H9 (cell line): ENCODE measurements at regions not wholly inside any gene's neighbourhood (a gene's known extent, or its start where the extent isn't known, plus 50 kb on each side); places are given as distances from the start of the nearest gene placed in this dataset.

Experiments used
- DNase-seq: peaks from one replicate; pipeline ENCODE4 v3.0.0-alpha.2; 2017
- H2AFZ ChIP-seq: one replicate; pipeline ENCODE4 v1.6.1; 2013; ENCODE audit warnings: mild to moderate bottlenecking, low read length, control low read depth, moderate library complexity
- H2AK5ac ChIP-seq: 2 replicates; pipeline ENCODE4 v1.6.1; 2013; ENCODE audit warnings: low read length, control low read depth, mixed read lengths; ENCODE audit not compliant: insufficient read length
- H2BK120ac ChIP-seq: one replicate; pipeline ENCODE4 v1.6.1; 2013; ENCODE audit warnings: low read depth, mild to moderate bottlenecking, low read length, control low read depth, inconsistent platforms; ENCODE audit not compliant: poor library complexity, severe bottlenecking
- H2BK12ac ChIP-seq: 2 replicates; pipeline ENCODE4 v1.6.1; 2013; ENCODE audit warnings: low read length, control low read depth, mixed read lengths, low read depth; ENCODE audit not compliant: insufficient read length
- H2BK15ac ChIP-seq: 2 replicates; pipeline ENCODE4 v1.6.1; 2013; ENCODE audit warnings: low read depth, low read length, control low read depth
- H2BK20ac ChIP-seq: one replicate; pipeline ENCODE4 v1.6.1; 2013; ENCODE audit warnings: low read depth, mild to moderate bottlenecking, low read length, control low read depth, inconsistent platforms; ENCODE audit not compliant: poor library complexity, severe bottlenecking
- H2BK5ac ChIP-seq: 2 replicates; pipeline ENCODE4 v1.6.1; 2013; ENCODE audit warnings: low read length, control low read depth, mixed read lengths; ENCODE audit not compliant: insufficient read length
- H3K14ac ChIP-seq: 2 replicates; pipeline ENCODE4 v1.6.1; 2013; ENCODE audit warnings: low read length, control low read depth; ENCODE audit not compliant: insufficient read depth
- H3K18ac ChIP-seq: 2 replicates; pipeline ENCODE4 v1.6.1; 2013; ENCODE audit warnings: low read depth, mild to moderate bottlenecking, mixed read lengths, low read length, control low read depth; ENCODE audit not compliant: insufficient read length
- H3K23ac ChIP-seq: 2 replicates; pipeline ENCODE4 v1.6.1; 2013; ENCODE audit warnings: low read length, control low read depth, mixed read lengths, low read depth; ENCODE audit not compliant: insufficient read length
- H3K23me2 ChIP-seq: 2 replicates; pipeline ENCODE4 v1.6.1; 2013; ENCODE audit warnings: low read depth, mild to moderate bottlenecking, mixed read lengths, low read length, control low read depth; ENCODE audit not compliant: insufficient read length, poor library complexity, severe bottlenecking
- H3K27ac ChIP-seq: 2 replicates; pipeline ENCODE4 v1.5.1; 2013; ENCODE audit warnings: low read length, control low read depth, mixed read lengths, low read depth; ENCODE audit not compliant: insufficient read length
- H3K27me3 ChIP-seq: 2 replicates; pipeline ENCODE4 v1.6.1; 2013; ENCODE audit warnings: low read length, control low read depth, inconsistent platforms; ENCODE audit not compliant: insufficient read depth
- H3K4ac ChIP-seq: 2 replicates; pipeline ENCODE4 v1.6.1; 2013; ENCODE audit warnings: low read depth, mild to moderate bottlenecking, control low read depth, inconsistent platforms, low read length, moderate library complexity
- H3K4me1 ChIP-seq: 2 replicates; pipeline ENCODE4 v1.6.1; 2013; ENCODE audit warnings: low read length, control low read depth, inconsistent platforms; ENCODE audit not compliant: insufficient read depth
- H3K4me2 ChIP-seq: 2 replicates; pipeline ENCODE4 v1.6.1; 2013; ENCODE audit warnings: low read length, control low read depth, mixed read lengths; ENCODE audit not compliant: insufficient read length, insufficient read depth
- H3K56ac ChIP-seq: 2 replicates; pipeline ENCODE4 v1.6.1; 2013; ENCODE audit warnings: low read depth, mild to moderate bottlenecking, mixed read lengths, low read length, control low read depth; ENCODE audit not compliant: insufficient read length
- H3K79me1 ChIP-seq: 2 replicates; pipeline ENCODE4 v1.6.1; 2013; ENCODE audit warnings: low read depth, mild to moderate bottlenecking, moderate library complexity, low read length, control low read depth, inconsistent platforms; ENCODE audit not compliant: insufficient read depth, poor library complexity, severe bottlenecking
- H3K79me2 ChIP-seq: 2 replicates; pipeline ENCODE4 v1.6.1; 2013; ENCODE audit warnings: low read length, control low read depth, inconsistent platforms; ENCODE audit not compliant: insufficient read depth
- H3K9ac ChIP-seq: 2 replicates; pipeline ENCODE4 v1.6.1; 2013; ENCODE audit warnings: low read length, control low read depth, mixed read lengths; ENCODE audit not compliant: insufficient read length; ENCODE audit errors: extremely low read depth
- H3K9me3 ChIP-seq: one replicate; pipeline ENCODE4 v1.6.1; 2013; ENCODE audit warnings: low read depth, low read length, inconsistent platforms; ENCODE audit not compliant: control insufficient read depth
- H3T11ph ChIP-seq: one replicate; pipeline ENCODE4 v1.6.1; 2013; ENCODE audit warnings: mild to moderate bottlenecking, low read length, control low read depth, inconsistent platforms
- H4K20me1 ChIP-seq: one replicate; pipeline ENCODE4 v1.6.1; 2013; ENCODE audit not compliant: control insufficient read depth, insufficient read length, insufficient read depth
- H4K5ac ChIP-seq: 2 replicates; pipeline ENCODE4 v1.6.1; 2013; ENCODE audit warnings: low read depth, mild to moderate bottlenecking, mixed read lengths, low read length, control low read depth; ENCODE audit not compliant: insufficient read length
- H4K8ac ChIP-seq: replicated peaks from 2 replicates; pipeline ENCODE4 v1.6.1; 2013; ENCODE audit warnings: low read length, control low read depth, mixed read lengths, low read depth; ENCODE audit not compliant: insufficient read length
- H4K91ac ChIP-seq: 2 replicates; pipeline ENCODE4 v1.6.1; 2013; ENCODE audit warnings: low read depth, mild to moderate bottlenecking, moderate library complexity, mixed read lengths, low read length, control low read depth; ENCODE audit not compliant: insufficient read length
- H3K27ac Mint-ChIP-seq, 3 experiments: 2 replicates in 2 of 3; 3 replicates in 1 of 3; pipeline ENCODE4 v1.8.0; 2020 to 2021; ENCODE audit warnings: mixed read lengths in 3 of 3, mild to moderate bottlenecking in 1 of 3, moderate library complexity in 1 of 3
- H3K27me3 Mint-ChIP-seq: 2 replicates; pipeline ENCODE4 v1.8.0; 2021; ENCODE audit warnings: low read depth, mild to moderate bottlenecking, moderate library complexity, mixed read lengths
- H3K36me3 Mint-ChIP-seq, 3 experiments: 2 replicates in 2 of 3; 3 replicates in 1 of 3; pipeline ENCODE4 v1.8.0; 2020 to 2021; ENCODE audit warnings: low read depth in 3 of 3, mixed read lengths in 3 of 3; ENCODE audit not compliant: insufficient read depth in 1 of 3
- H3K4me1 Mint-ChIP-seq, 2 experiments: 2 replicates each; pipeline ENCODE4 v1.8.0; 2020; ENCODE audit warnings: mixed read lengths in 2 of 2
- H3K4me3 Mint-ChIP-seq, 2 experiments: 2 replicates in 1 of 2; 3 replicates in 1 of 2; pipeline ENCODE4 v1.8.0; 2020 to 2021; ENCODE audit warnings: mild to moderate bottlenecking in 2 of 2, mixed read lengths in 2 of 2, moderate library complexity in 1 of 2
- H3K9me3 Mint-ChIP-seq, 2 experiments: 2 replicates in 1 of 2; 3 replicates in 1 of 2; pipeline ENCODE4 v1.8.0; 2020; ENCODE audit warnings: mild to moderate bottlenecking in 2 of 2, mixed read lengths in 2 of 2, moderate library complexity in 1 of 2
- WGBS: extraction: QIAGEN DNeasy Blood & Tissue Kit; methylation state at CpG from one replicate; pipeline ENCODE4 v1.1.7; 2013; ENCODE audit warnings: missing lambda C conversion rate, low lambda C conversion rate, mixed read lengths; ENCODE audit not compliant: insufficient read length; ENCODE audit errors: extremely low coverage; 5-methylcytosine and 5-hydroxymethylcytosine counted together
- TF ChIP-seq, protein P1 (sequence below): fragments of 200-600 bp; sonication (generic); conservative IDR thresholded peaks from 3 replicates; pipeline ENCODE4 v1.8.0; 2021; ENCODE audit warnings: antibody characterized with exemption, mild to moderate bottlenecking

- Mint-ChIP-seq H3K4me3 (no peak overlapping the region), H3K27me3 (no peaks in the 10 kb centered on the region; the same call in none of the 2 replicates), H3K4me1 (peaks cover 0 to 2% of the 10 kb centered on the region in 2 experiments; a peak in 1 of 4 replicates), H3K9me3 (no peaks in the 10 kb centered on the region), H3K36me3 (no peaks in the 10 kb centered on the region), H3K27ac (no peak overlapping the region)
- H3K4me1 ChIP-seq: no peaks in the 10 kb centered on the region
- no peaks in the 10 kb centered on the region for H3K9me3 ChIP-seq
- H3K18ac ChIP-seq: no peak overlapping the region
- no peak overlapping the region for H3K23ac ChIP-seq
- H3K79me2 ChIP-seq: no peaks in the 10 kb centered on the region
- no peak overlapping the region for H2BK15ac ChIP-seq
- H3K79me1 ChIP-seq: no peaks in the 10 kb centered on the region
- H3K4ac ChIP-seq: no peak overlapping the region
- H2BK5ac ChIP-seq: no peak overlapping the region
- no peak overlapping the region for H3K56ac ChIP-seq
- no peak overlapping the region for H3K9ac ChIP-seq
- no peak overlapping the region for H2BK120ac ChIP-seq
- no peak overlapping the region for H4K91ac ChIP-seq
- H4K20me1 ChIP-seq: no peaks in the 10 kb centered on the region
- no peak overlapping the region for H3T11ph ChIP-seq
- DNase-seq: no peak
- H4K5ac ChIP-seq: no peak overlapping the region
- no peak overlapping the region for H2BK20ac ChIP-seq
- H3K27me3 ChIP-seq: no peaks in the 10 kb centered on the region
- no peak overlapping the region for H3K14ac ChIP-seq
- no peak overlapping the region for H3K4me2 ChIP-seq
- no CpG with 5 or more reads among the region's 6 CpGs for WGBS
- H3K23me2 ChIP-seq: no peaks in the 10 kb centered on the region
- H4K8ac ChIP-seq: no peak overlapping the region
- H2AFZ ChIP-seq: no peak overlapping the region
- no peak overlapping the region for H2AK5ac ChIP-seq
- no peak overlapping the region for H3K27ac ChIP-seq
- H2BK12ac ChIP-seq: no peak overlapping the region
- TF ChIP-seq, protein P1, sequence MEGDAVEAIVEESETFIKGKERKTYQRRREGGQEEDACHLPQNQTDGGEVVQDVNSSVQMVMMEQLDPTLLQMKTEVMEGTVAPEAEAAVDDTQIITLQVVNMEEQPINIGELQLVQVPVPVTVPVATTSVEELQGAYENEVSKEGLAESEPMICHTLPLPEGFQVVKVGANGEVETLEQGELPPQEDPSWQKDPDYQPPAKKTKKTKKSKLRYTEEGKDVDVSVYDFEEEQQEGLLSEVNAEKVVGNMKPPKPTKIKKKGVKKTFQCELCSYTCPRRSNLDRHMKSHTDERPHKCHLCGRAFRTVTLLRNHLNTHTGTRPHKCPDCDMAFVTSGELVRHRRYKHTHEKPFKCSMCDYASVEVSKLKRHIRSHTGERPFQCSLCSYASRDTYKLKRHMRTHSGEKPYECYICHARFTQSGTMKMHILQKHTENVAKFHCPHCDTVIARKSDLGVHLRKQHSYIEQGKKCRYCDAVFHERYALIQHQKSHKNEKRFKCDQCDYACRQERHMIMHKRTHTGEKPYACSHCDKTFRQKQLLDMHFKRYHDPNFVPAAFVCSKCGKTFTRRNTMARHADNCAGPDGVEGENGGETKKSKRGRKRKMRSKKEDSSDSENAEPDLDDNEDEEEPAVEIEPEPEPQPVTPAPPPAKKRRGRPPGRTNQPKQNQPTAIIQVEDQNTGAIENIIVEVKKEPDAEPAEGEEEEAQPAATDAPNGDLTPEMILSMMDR: no peak
Measured at GRCh38 chr16:5561800-5562199, 464.2 kb upstream of the EEF2KMT start.
